CD14-positive monocyte (primary cell): ENCODE measurements at regions not wholly inside any gene's neighbourhood (a gene's known extent, or its start where the extent isn't known, plus 50 kb on each side); places are given as distances from the start of the nearest gene placed in this dataset.
"Not testable (repeated sequence)": the region's sequence is repeated elsewhere in the genome, so short reads cannot be mapped to it uniquely, and the experiment has no call there.

Experiments used
- DNase-seq, 3 donors: peaks; one replicate each; pipeline ENCODE4 v3.0.0-alpha.2; 2011 to 2022
- H2AFZ ChIP-seq: 2 replicates; pipeline ENCODE4 v1.6.0; 2012; ENCODE audit warnings: mild to moderate bottlenecking, low read depth, low read length, inconsistent platforms; ENCODE audit not compliant: insufficient read depth, poor library complexity, severe bottlenecking
- H3K27ac ChIP-seq, 2 donors: 1 replicate in 1 of 2; 2 replicates in 1 of 2; pipeline ENCODE4 v1.5.1; 2012 to 2013; ENCODE audit warnings: low read length in 2 of 2, control low read depth in 1 of 2, inconsistent platforms in 1 of 2, low read depth in 1 of 2, mild to moderate bottlenecking in 1 of 2
- H3K27me3 ChIP-seq, 2 donors: one replicate each; pipeline versions ENCODE4 v1.6.0 to v1.6.1; 2011 to 2013; ENCODE audit warnings: low read length in 2 of 2; ENCODE audit not compliant: control insufficient read depth in 2 of 2, insufficient read depth in 2 of 2
- H3K36me3 ChIP-seq, 2 donors: replicated peaks in 1 of 2; 1 replicate in 1 of 2; 2 replicates in 1 of 2; pipeline versions ENCODE4 v1.5.1 to v1.6.1; 2012 to 2013; ENCODE audit warnings: low read length in 2 of 2, control low read depth in 1 of 2, inconsistent platforms in 1 of 2, mild to moderate bottlenecking in 1 of 2; ENCODE audit not compliant: insufficient read depth in 2 of 2, control insufficient read depth in 1 of 2
- H3K4me1 ChIP-seq, 2 donors: 1 replicate in 1 of 2; 2 replicates in 1 of 2; pipeline versions ENCODE4 v1.5.1 to v1.6.1; 2012 to 2013; ENCODE audit warnings: low read length in 2 of 2, control low read depth in 1 of 2, inconsistent platforms in 1 of 2, mild to moderate bottlenecking in 1 of 2, moderate library complexity in 1 of 2; ENCODE audit not compliant: insufficient read depth in 2 of 2, control insufficient read depth in 1 of 2
- H3K4me2 ChIP-seq: replicated peaks from 2 replicates; pipeline ENCODE3; 2012; ENCODE audit warnings: low read length, moderate library complexity, mild to moderate bottlenecking; ENCODE audit not compliant: poor library complexity, severe bottlenecking; ENCODE audit errors: extremely low read depth
- H3K4me3 ChIP-seq, 3 experiments: fragments of 200-600 bp in 1 of 3; sonication (generic) in 1 of 3; replicated peaks in 1 of 3; 1 replicate in 2 of 3; 2 replicates in 1 of 3; pipeline ENCODE4 v1.5.1; 2011 to 2013; ENCODE audit warnings: low read length in 3 of 3, mild to moderate bottlenecking in 3 of 3, control low read depth in 2 of 3, low read depth in 2 of 3, inconsistent platforms in 1 of 3, moderate library complexity in 1 of 3
- H3K79me2 ChIP-seq: 2 replicates; pipeline ENCODE4 v1.6.0; 2012; ENCODE audit warnings: mild to moderate bottlenecking, control low read depth, inconsistent platforms, low read length, moderate library complexity; ENCODE audit not compliant: insufficient read depth
- H3K9ac ChIP-seq: 2 replicates; pipeline ENCODE4 v1.6.0; 2017; ENCODE audit warnings: low read length, mild to moderate bottlenecking; ENCODE audit not compliant: insufficient read depth, poor library complexity, severe bottlenecking
- H3K9me3 ChIP-seq, 2 donors: replicated peaks in 1 of 2; 1 replicate in 1 of 2; 2 replicates in 1 of 2; pipeline versions ENCODE4 v1.5.1 to v1.6.1; 2012 to 2013; ENCODE audit warnings: low read length in 2 of 2, control low read depth in 1 of 2; ENCODE audit not compliant: control insufficient read depth in 1 of 2, insufficient read depth in 1 of 2
- H4K20me1 ChIP-seq: 2 replicates; pipeline ENCODE4 v1.6.0; 2012; ENCODE audit warnings: mild to moderate bottlenecking, low read length, control low read depth, moderate library complexity; ENCODE audit not compliant: insufficient read depth
- H3K27ac Mint-ChIP-seq, 7 donors: one replicate each; pipeline ENCODE4 v1.8.0; 2020; ENCODE audit warnings: mild to moderate bottlenecking in 7 of 7, mixed read lengths in 7 of 7, moderate library complexity in 6 of 7, inconsistent platforms in 2 of 7
- H3K27me3 Mint-ChIP-seq, 3 donors: one replicate each; pipeline ENCODE4 v1.8.0; 2021 to 2022; ENCODE audit warnings: low read depth in 3 of 3, mild to moderate bottlenecking in 3 of 3, mixed read lengths in 3 of 3, moderate library complexity in 3 of 3, inconsistent platforms in 1 of 3
- H3K36me3 Mint-ChIP-seq, 2 donors: one replicate each; pipeline ENCODE4 v1.8.0; 2020; ENCODE audit warnings: mixed read lengths in 2 of 2, inconsistent platforms in 1 of 2, mild to moderate bottlenecking in 1 of 2
- H3K4me1 Mint-ChIP-seq: one replicate; pipeline ENCODE4 v1.8.0; 2020; ENCODE audit warnings: mild to moderate bottlenecking, mixed read lengths
- H3K4me3 Mint-ChIP-seq, 2 donors: one replicate each; pipeline ENCODE4 v1.8.0; 2020; ENCODE audit warnings: mild to moderate bottlenecking in 2 of 2, mixed read lengths in 2 of 2, moderate library complexity in 1 of 2
- H3K9me3 Mint-ChIP-seq, 7 donors: one replicate each; pipeline ENCODE4 v1.8.0; 2020 to 2022; ENCODE audit warnings: mixed read lengths in 7 of 7, mild to moderate bottlenecking in 6 of 7, moderate library complexity in 6 of 7, inconsistent platforms in 2 of 7
- WGBS: methylation state at CpG from one replicate; pipeline ENCODE4 v1.1.5; 2013; ENCODE audit warnings: missing lambda C conversion rate; ENCODE audit not compliant: insufficient coverage; 5-methylcytosine and 5-hydroxymethylcytosine counted together
- intact Hi-C, 2 donors: fragments of 100-400 bp; cut with micrococcal nuclease; formaldehyde crosslinking; loops; one replicate each; pipeline versions ENCODE4 v1.15.0 to v1.15.1; 2023

GRCh38 chr21:5117135-5117534 is 5404.2 kb upstream of the TPTE start:
- H3K9ac ChIP-seq, H3K9me3 ChIP-seq, H3K9me3 Mint-ChIP-seq, H3K27ac ChIP-seq, H2AFZ ChIP-seq, H4K20me1 ChIP-seq, intact Hi-C loops, H3K27ac Mint-ChIP-seq, H3K27me3 Mint-ChIP-seq, H3K36me3 ChIP-seq, H3K27me3 ChIP-seq, H3K4me3 Mint-ChIP-seq, H3K4me3 ChIP-seq, H3K79me2 ChIP-seq, H3K36me3 Mint-ChIP-seq, DNase-seq, H3K4me2 ChIP-seq, H3K4me1 Mint-ChIP-seq: not testable (repeated sequence)
- peaks cover 18 to 22% of the 10 kb centered on the region in 2 donors for H3K4me1 ChIP-seq
- no CpG with 5 or more reads among the region's 15 CpGs for WGBS

- H3K4me3 ChIP-seq, H3K27ac Mint-ChIP-seq, H4K20me1 ChIP-seq, H3K36me3 Mint-ChIP-seq, H3K9ac ChIP-seq, H3K27ac ChIP-seq, H3K27me3 ChIP-seq, H3K4me3 Mint-ChIP-seq, H3K36me3 ChIP-seq, DNase-seq, H3K27me3 Mint-ChIP-seq, H3K9me3 Mint-ChIP-seq, H3K4me2 ChIP-seq, intact Hi-C loops, H3K9me3 ChIP-seq, H3K4me1 Mint-ChIP-seq, H3K79me2 ChIP-seq, H2AFZ ChIP-seq: not testable (repeated sequence)
- H3K4me1 ChIP-seq: peaks cover 20 to 22% of the 10 kb centered on the region in 2 donors
- WGBS: no CpG with 5 or more reads among the region's 17 CpGs
Observed at GRCh38 chr21:5117666-5118295, 5403.6 kb upstream of the TPTE start.

- H3K36me3 ChIP-seq, H3K79me2 ChIP-seq, H4K20me1 ChIP-seq, H3K9ac ChIP-seq, H3K4me3 Mint-ChIP-seq, H3K9me3 ChIP-seq, H3K4me2 ChIP-seq, H3K9me3 Mint-ChIP-seq, H2AFZ ChIP-seq, H3K27ac ChIP-seq, H3K27ac Mint-ChIP-seq, H3K4me1 Mint-ChIP-seq, H3K4me3 ChIP-seq, H3K27me3 ChIP-seq, H3K36me3 Mint-ChIP-seq, DNase-seq, intact Hi-C loops, H3K27me3 Mint-ChIP-seq: not testable (repeated sequence)
- peaks cover 20 to 22% of the 10 kb centered on the region in 2 donors for H3K4me1 ChIP-seq
- WGBS: no CpG with 5 or more reads among the region's 17 CpGs
Observed at GRCh38 chr21:5118296-5118679, 5403.1 kb upstream of the TPTE start.

GRCh38 chr21:5119179-5119578 is 5402.2 kb upstream of the TPTE start:
- H3K4me3 ChIP-seq, H4K20me1 ChIP-seq, H3K9me3 ChIP-seq, H3K9me3 Mint-ChIP-seq, H3K27me3 Mint-ChIP-seq, H3K9ac ChIP-seq, intact Hi-C loops, H2AFZ ChIP-seq, H3K27ac Mint-ChIP-seq, H3K36me3 ChIP-seq, H3K4me1 Mint-ChIP-seq, H3K4me3 Mint-ChIP-seq, H3K27me3 ChIP-seq, H3K4me2 ChIP-seq, H3K27ac ChIP-seq, DNase-seq, H3K79me2 ChIP-seq, H3K36me3 Mint-ChIP-seq: not testable (repeated sequence)
- WGBS: 100% methylated on average over 2 of the region's 8 CpGs
- peaks cover 20 to 22% of the 10 kb centered on the region in 2 donors for H3K4me1 ChIP-seq
